ENCODE measurements at regions not wholly inside any gene's neighbourhood (a gene's known extent, or its start where the extent isn't known, plus 50 kb on each side); places are given as distances from the start of the nearest gene placed in this dataset.

DNA sequence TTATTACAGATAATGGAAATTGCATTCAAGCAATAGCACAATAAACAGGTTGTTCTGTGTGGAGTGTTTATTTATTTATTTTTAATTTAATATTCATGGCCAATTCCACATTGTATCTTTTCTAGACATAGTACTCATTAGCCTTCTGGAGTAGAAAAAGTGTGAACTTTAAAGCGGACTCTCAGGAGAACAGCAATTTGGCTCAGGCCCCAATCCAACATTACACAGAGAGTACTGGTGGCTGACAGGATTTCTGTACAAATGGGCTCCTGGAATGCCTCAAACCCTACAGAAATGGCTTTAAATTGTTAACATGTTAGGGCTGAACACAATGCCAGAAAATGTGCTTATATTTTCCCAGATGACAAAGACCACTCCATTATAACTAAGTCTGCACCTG lies 533.9 kb upstream of the NXPH2 start:
- H3K27me3 ChIP-seq (ENCODE audit: control insufficient read depth, insufficient read depth, low read length): no peaks in the 10 kb centered on the region
- ChIA-PET CTCF (no interaction called here), POLR2A (no interaction called here)
- intact Hi-C loops (cut with micrococcal nuclease; ENCODE audit: unreplicated experiment): no loop called here
- no peak overlapping the region for H3K27ac ChIP-seq (ENCODE audit: low read length)
- H3K36me3 ChIP-seq (ENCODE audit: control insufficient read depth, insufficient read depth, low read length): no peaks in the 10 kb centered on the region
- in situ Hi-C loops (cut with HindIII; ENCODE audit: low pct_unique_long_range_greater_than_20kb, low sequenced_read_pairs): no loop called here
- DNase-seq (ENCODE audit: low read depth, low spot score) (no peak), ATAC-seq (no peak)
- H3K9me3 ChIP-seq (ENCODE audit: control insufficient read depth, insufficient read depth, low read depth, low read length): no peaks in the 10 kb centered on the region
- TF ChIP-seq POLR2AphosphoS5 (IDR thresholded peaks at IDR 0.05; ENCODE audit: low read depth, low read length): no peak
- TF ChIP-seq TCF7L2 (IDR thresholded peaks at IDR 0.05; ENCODE audit: low read depth, low read length): no peak
- TF ChIP-seq, protein P1, sequence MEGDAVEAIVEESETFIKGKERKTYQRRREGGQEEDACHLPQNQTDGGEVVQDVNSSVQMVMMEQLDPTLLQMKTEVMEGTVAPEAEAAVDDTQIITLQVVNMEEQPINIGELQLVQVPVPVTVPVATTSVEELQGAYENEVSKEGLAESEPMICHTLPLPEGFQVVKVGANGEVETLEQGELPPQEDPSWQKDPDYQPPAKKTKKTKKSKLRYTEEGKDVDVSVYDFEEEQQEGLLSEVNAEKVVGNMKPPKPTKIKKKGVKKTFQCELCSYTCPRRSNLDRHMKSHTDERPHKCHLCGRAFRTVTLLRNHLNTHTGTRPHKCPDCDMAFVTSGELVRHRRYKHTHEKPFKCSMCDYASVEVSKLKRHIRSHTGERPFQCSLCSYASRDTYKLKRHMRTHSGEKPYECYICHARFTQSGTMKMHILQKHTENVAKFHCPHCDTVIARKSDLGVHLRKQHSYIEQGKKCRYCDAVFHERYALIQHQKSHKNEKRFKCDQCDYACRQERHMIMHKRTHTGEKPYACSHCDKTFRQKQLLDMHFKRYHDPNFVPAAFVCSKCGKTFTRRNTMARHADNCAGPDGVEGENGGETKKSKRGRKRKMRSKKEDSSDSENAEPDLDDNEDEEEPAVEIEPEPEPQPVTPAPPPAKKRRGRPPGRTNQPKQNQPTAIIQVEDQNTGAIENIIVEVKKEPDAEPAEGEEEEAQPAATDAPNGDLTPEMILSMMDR (IDR thresholded peaks at IDR 0.05): no peak
- TF ChIP-seq, protein P2, sequence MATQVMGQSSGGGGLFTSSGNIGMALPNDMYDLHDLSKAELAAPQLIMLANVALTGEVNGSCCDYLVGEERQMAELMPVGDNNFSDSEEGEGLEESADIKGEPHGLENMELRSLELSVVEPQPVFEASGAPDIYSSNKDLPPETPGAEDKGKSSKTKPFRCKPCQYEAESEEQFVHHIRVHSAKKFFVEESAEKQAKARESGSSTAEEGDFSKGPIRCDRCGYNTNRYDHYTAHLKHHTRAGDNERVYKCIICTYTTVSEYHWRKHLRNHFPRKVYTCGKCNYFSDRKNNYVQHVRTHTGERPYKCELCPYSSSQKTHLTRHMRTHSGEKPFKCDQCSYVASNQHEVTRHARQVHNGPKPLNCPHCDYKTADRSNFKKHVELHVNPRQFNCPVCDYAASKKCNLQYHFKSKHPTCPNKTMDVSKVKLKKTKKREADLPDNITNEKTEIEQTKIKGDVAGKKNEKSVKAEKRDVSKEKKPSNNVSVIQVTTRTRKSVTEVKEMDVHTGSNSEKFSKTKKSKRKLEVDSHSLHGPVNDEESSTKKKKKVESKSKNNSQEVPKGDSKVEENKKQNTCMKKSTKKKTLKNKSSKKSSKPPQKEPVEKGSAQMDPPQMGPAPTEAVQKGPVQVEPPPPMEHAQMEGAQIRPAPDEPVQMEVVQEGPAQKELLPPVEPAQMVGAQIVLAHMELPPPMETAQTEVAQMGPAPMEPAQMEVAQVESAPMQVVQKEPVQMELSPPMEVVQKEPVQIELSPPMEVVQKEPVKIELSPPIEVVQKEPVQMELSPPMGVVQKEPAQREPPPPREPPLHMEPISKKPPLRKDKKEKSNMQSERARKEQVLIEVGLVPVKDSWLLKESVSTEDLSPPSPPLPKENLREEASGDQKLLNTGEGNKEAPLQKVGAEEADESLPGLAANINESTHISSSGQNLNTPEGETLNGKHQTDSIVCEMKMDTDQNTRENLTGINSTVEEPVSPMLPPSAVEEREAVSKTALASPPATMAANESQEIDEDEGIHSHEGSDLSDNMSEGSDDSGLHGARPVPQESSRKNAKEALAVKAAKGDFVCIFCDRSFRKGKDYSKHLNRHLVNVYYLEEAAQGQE (IDR thresholded peaks at IDR 0.05; ENCODE audit: insufficient read depth in 1 of 2, low read depth in 2 of 2, low read length in 1 of 2): no peak
- no peak for TF ChIP-seq SIN3A (IDR thresholded peaks at IDR 0.05; ENCODE audit: borderline replicate concordance, insufficient read depth, low read depth, low read length)
- no TSS peak for BruUV-seq (replicated peaks)
- H3K4me3 ChIP-seq (ENCODE audit: low read depth in 2 of 2, low read length in 2 of 2): no peak overlapping the region
- no peaks in the 10 kb centered on the region for H3K4me1 ChIP-seq (ENCODE audit: control insufficient read depth, insufficient read depth, low read length)

- Histone ChIP-seq H3K4me1 (ENCODE audit: control insufficient read depth, insufficient read depth, low read length) (no peaks in the 10 kb centered on the region), H3K27me3 (ENCODE audit: control insufficient read depth, insufficient read depth, low read length) (no peaks in the 10 kb centered on the region), H3K36me3 (ENCODE audit: control insufficient read depth, insufficient read depth, low read length) (no peaks in the 10 kb centered on the region), H3K9me3 (ENCODE audit: control insufficient read depth, insufficient read depth, low read depth, low read length) (no peaks in the 10 kb centered on the region), H3K4me3 (ENCODE audit: low read depth in 2 of 2, low read length in 2 of 2) (no peak overlapping the region), H3K27ac (ENCODE audit: low read length) (no peak overlapping the region)
- TF ChIP-seq POLR2AphosphoS5 (IDR thresholded peaks at IDR 0.05; ENCODE audit: low read depth, low read length): no peak
- in situ Hi-C loops (cut with HindIII; ENCODE audit: low pct_unique_long_range_greater_than_20kb, low sequenced_read_pairs): no loop called here
- intact Hi-C loops (cut with micrococcal nuclease; ENCODE audit: unreplicated experiment): no loop called here
- no peak for ATAC-seq
- ChIA-PET CTCF (no interaction called here), POLR2A (no interaction called here)
- no TSS peak for BruUV-seq (replicated peaks)
- no peak for DNase-seq (ENCODE audit: low read depth, low spot score)
These were observed 516.6 kb upstream of the NXPH2 start for GRCh38 chr2:139296672-139297209.

- no peak for DNase-seq (ENCODE audit: low read depth, low spot score)
- ChIA-PET CTCF (no interaction called here), POLR2A (no interaction called here)
- Histone ChIP-seq H3K4me1 (ENCODE audit: control insufficient read depth, insufficient read depth, low read length) (no peaks in the 10 kb centered on the region), H3K9me3 (ENCODE audit: control insufficient read depth, insufficient read depth, low read depth, low read length) (no peaks in the 10 kb centered on the region), H3K4me3 (ENCODE audit: low read depth in 2 of 2, low read length in 2 of 2) (no peak overlapping the region), H3K27me3 (ENCODE audit: control insufficient read depth, insufficient read depth, low read length) (no peaks in the 10 kb centered on the region), H3K27ac (ENCODE audit: low read length) (no peak overlapping the region), H3K36me3 (ENCODE audit: control insufficient read depth, insufficient read depth, low read length) (no peaks in the 10 kb centered on the region)
- BruUV-seq (replicated peaks): no TSS peak
- ATAC-seq: no peak
- intact Hi-C loops (cut with micrococcal nuclease; ENCODE audit: unreplicated experiment): no loop called here
- in situ Hi-C loops (cut with HindIII; ENCODE audit: low pct_unique_long_range_greater_than_20kb, low sequenced_read_pairs): no loop called here
- TF ChIP-seq SIN3A (IDR thresholded peaks at IDR 0.05; ENCODE audit: borderline replicate concordance, insufficient read depth, low read depth, low read length): no peak
- no peak for TF ChIP-seq TCF7L2 (IDR thresholded peaks at IDR 0.05; ENCODE audit: low read depth, low read length)
- no peak for TF ChIP-seq POLR2AphosphoS5 (IDR thresholded peaks at IDR 0.05; ENCODE audit: low read depth, low read length)
- TF ChIP-seq, protein P1 (IDR thresholded peaks at IDR 0.05): no peak
- TF ChIP-seq, protein P2 (IDR thresholded peaks at IDR 0.05; ENCODE audit: insufficient read depth in 1 of 2, low read depth in 2 of 2, low read length in 1 of 2): no peak
These were observed 513.9 kb upstream of the NXPH2 start for GRCh38 chr2:139293992-139294548.
